ENCODE measurements at regions not wholly inside any gene's neighbourhood (a gene's known extent, or its start where the extent isn't known, plus 50 kb on each side); places are given as distances from the start of the nearest gene placed in this dataset.

GRCh38 chr5:92505925-92506324, 1075.1 kb downstream of the NR2F1-AS1 start:
- no peak overlapping the region for H3K4me3 Mint-ChIP-seq
- peaks cover 5% of the 10 kb centered on the region for H3K27me3 Mint-ChIP-seq (ENCODE audit: insufficient read depth, low read depth, poor library complexity)
- no peaks in the 10 kb centered on the region for H3K27me3 ChIP-seq (ENCODE audit: insufficient read depth)
- 0 out of 2 replicates have a peak, but pooled peaks cover 6% of the 10 kb centered on the region for H3K36me3 ChIP-seq (ENCODE audit: insufficient read depth)
- H3K9me3 Mint-ChIP-seq, result peaks cover 37% of the 10 kb centered on the region
- TF ChIP-seq CREB1 (CRISPR knock-in tag; IDR thresholded peaks at IDR 0.05; ENCODE audit: low read depth) (no peak), REST (IDR thresholded peaks at IDR 0.05; ENCODE audit: unreplicated experiment) (no peak), JUNB (IDR thresholded peaks at IDR 0.05; ENCODE audit: unreplicated experiment) (no peak), STAT1 (IDR thresholded peaks at IDR 0.05; ENCODE audit: unreplicated experiment) (no peak)
- DNase-seq (ENCODE audit: low spot score), result no peak
- no peak overlapping the region for H3K4me2 ChIP-seq
- 0 out of 3 replicates have a peak, but pooled peaks cover 4% of the 10 kb centered on the region for H3K4me1 Mint-ChIP-seq
- H3K9me2 ChIP-seq (ENCODE audit: insufficient read depth), result 0 out of 2 replicates have a peak, but pooled peaks cover 4% of the 10 kb centered on the region
- no peaks in the 10 kb centered on the region for H3K4me1 ChIP-seq (ENCODE audit: insufficient read depth)
- no peaks in the 10 kb centered on the region for H3F3A ChIP-seq (replicated peaks; ENCODE audit: low read depth)
- no peak for ATAC-seq
- H3K27ac ChIP-seq (ENCODE audit: low read depth), result no peak overlapping the region
- H3K4me3 ChIP-seq, result no peak overlapping the region
- H3K36me3 Mint-ChIP-seq (ENCODE audit: low read depth), result peaks cover 24% of the 10 kb centered on the region
- H3K79me2 ChIP-seq (replicated peaks; ENCODE audit: insufficient read depth), result no peaks in the 10 kb centered on the region
- H2AFZ ChIP-seq, result no peak overlapping the region
- no peaks in the 10 kb centered on the region for H4K20me1 ChIP-seq (replicated peaks; ENCODE audit: insufficient read depth)
- no peak overlapping the region for H3K27ac Mint-ChIP-seq

- H4K20me1 ChIP-seq (replicated peaks; ENCODE audit: insufficient read depth), result no peaks in the 10 kb centered on the region
- H3K36me3 Mint-ChIP-seq (ENCODE audit: low read depth), result peaks cover 16% of the 10 kb centered on the region
- H3K27ac Mint-ChIP-seq, result no peak overlapping the region
- H3K27ac ChIP-seq (ENCODE audit: low read depth), result no peak overlapping the region
- no peaks in the 10 kb centered on the region for H3K27me3 ChIP-seq (ENCODE audit: insufficient read depth)
- 0 out of 2 replicates have a peak, but pooled peaks cover 6% of the 10 kb centered on the region for H3K36me3 ChIP-seq (ENCODE audit: insufficient read depth)
- H3K4me3 Mint-ChIP-seq, result no peak overlapping the region
- H3K79me2 ChIP-seq (replicated peaks; ENCODE audit: insufficient read depth), result no peaks in the 10 kb centered on the region
- H3K4me2 ChIP-seq, result no peak overlapping the region
- H3F3A ChIP-seq (replicated peaks; ENCODE audit: low read depth), result no peaks in the 10 kb centered on the region
- ATAC-seq (no peak), DNase-seq (ENCODE audit: low spot score) (no peak)
- peaks cover 29% of the 10 kb centered on the region for H3K9me3 Mint-ChIP-seq
- no peak overlapping the region for H2AFZ ChIP-seq
- H3K4me3 ChIP-seq, result no peak overlapping the region
- peaks cover 4% of the 10 kb centered on the region for H3K27me3 Mint-ChIP-seq (ENCODE audit: insufficient read depth, low read depth, poor library complexity)
- TF ChIP-seq POLR2AphosphoS5 (IDR thresholded peaks at IDR 0.05; ENCODE audit: low read depth), result no peak
- TF ChIP-seq ZNF114 (CRISPR knock-in tag; IDR thresholded peaks at IDR 0.05), result no peak
- TF ChIP-seq CTCF (conservative IDR thresholded peaks at IDR 0.05; ENCODE audit: low read depth in 2 of 2), result no peak
- no peaks in the 10 kb centered on the region for H3K9me2 ChIP-seq (ENCODE audit: insufficient read depth)
- no peaks in the 10 kb centered on the region for H3K4me1 ChIP-seq (ENCODE audit: insufficient read depth)
- H3K4me1 Mint-ChIP-seq, result 0 out of 3 replicates have a peak, but pooled peaks cover 4% of the 10 kb centered on the region
Observed at GRCh38 chr5:92505145-92505544, 1075.9 kb downstream of the NR2F1-AS1 start.

Data from GM23338 (cell line).